DMS153 treated with DMSO at 0.1 percent for 48 hours (cell line): ENCODE measurements at regions not wholly inside any gene's neighbourhood (a gene's known extent, or its start where the extent isn't known, plus 50 kb on each side); places are given as distances from the start of the nearest gene placed in this dataset.

Source experiments
- DNase-seq: peaks from one replicate; lab custom pipeline; 2025; ENCODE audit not compliant: unreplicated experiment; lab: John Stamatoyannopoulos, UW

DNA sequence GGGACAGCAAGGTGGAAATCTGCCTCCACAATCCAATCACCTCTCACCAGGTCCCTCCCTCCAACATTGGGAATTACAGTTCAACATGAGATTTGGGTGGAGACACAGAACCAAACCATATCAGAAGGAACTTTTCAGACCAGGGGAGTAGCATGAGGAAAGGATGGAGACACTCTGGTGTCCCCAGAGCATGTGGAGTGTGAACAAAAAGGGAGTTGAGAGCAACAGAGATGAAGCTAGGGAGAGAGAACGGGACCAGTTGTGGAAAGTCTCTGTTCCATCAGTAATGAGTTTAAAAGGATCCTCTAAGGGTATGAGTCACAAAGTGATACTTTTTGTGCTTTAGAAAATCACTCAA is 382.0 kb downstream of the SFMBT2 start:
- DNase-seq = no peak

DNA sequence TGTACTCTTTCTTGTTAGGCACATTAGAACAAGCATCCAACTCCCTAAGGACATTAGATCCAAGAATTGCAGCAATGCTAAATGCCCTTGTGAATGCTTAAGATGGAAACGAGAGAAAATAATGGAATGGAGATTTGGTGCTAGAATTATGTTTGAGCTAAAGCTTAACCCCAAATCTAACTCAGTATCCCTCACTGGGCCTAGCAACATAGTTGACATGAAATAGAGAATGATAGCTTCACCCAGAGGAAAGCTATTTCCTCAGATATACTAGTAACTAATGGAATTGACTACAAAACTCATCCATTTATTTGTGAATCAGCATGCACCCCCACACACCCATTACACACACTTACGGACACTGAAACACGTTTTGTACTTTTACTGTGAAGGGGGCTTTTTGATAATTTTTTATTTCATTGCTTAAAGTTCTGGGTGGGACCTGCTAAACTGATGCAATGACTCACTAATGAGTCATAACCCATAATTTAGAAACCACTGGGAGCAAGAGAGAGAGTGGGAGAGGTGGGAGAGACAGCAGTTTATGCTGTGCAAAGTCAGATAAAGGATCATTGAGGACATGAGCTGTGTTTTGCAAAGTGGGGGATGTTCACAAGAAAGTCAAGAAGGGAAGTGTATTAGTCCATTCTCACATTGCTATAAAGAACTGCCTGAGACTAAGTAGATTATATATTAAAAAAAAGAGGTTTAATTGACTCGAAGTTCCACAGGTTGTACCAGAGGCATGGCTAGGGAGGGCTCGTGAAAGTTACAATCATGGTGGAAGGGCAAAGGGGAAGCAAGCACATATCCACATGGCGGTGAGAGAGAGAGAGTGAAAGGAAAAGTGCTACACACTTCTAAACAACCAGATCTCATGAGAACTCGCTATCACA is 382.7 kb downstream of the SFMBT2 start:
- no peak for DNase-seq

DNA sequence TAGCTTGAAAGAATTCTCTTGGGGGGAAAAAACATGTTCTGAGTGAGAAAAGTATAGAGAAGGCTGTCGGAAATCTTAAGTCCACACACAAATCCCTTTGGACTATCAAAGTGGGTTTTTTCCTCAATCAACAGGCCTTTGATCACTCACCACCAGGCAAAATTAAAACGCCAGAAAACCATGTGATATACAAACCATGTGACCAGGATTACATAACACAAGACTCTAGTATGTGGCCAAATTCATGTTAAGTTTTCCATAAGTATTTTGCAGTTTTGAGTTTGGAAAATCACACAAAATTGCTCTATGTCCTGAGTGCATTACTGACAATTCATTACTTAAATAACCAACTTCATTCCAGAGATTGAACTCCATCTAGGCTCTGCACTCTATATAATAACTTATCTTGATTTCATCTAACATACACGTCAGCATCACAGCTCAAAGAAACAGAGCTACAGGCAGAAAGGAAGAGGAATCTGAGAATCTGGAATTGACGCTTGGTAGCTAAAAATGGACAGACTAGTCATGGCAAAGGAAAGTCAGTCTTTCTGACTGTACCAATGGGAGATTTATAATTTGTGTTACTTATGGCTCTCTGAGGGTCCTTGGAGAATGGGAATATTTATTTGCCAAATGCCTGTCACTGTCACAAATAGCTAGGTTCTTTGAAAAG is 383.5 kb downstream of the SFMBT2 start:
- no peak for DNase-seq

DNA sequence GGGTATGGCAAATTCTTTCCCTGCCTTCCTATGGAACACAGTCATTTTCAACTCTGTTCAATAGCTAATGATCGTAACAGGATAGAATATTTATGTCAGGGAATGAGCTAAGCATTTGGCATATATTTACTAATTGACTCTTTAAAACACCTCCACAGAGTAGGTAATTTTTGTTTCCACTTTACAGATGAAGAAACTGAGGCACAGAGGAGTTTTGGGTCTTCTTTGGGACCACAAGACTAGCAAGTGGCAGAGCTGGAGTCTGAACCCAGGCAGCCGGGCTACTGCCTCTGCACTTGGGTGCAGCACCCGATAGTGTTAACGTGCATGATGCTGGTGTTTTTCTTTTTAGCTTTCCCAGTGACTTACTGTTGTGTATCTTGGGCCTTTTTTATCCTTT is 384.0 kb downstream of the SFMBT2 start:
- DNase-seq = no peak

DNA sequence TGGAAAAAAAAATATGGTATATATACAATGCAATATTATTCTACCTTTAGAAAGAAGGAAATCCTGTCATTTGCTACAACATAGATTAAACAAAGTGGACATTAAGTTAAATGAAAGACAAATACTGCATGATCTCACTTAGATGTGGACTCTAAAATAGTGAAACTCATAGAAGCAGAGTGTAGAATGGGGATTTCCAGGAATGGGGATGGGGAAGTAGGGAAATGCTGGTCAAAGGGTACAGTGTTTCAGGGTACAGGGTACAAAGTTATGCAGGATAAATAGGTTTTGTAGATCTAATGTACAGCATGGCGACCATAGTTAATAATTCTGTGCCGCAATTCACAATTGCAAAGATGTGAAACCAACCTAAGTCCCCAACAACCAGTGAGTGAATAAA is 385.5 kb downstream of the SFMBT2 start:
- DNase-seq = no peak

DNA sequence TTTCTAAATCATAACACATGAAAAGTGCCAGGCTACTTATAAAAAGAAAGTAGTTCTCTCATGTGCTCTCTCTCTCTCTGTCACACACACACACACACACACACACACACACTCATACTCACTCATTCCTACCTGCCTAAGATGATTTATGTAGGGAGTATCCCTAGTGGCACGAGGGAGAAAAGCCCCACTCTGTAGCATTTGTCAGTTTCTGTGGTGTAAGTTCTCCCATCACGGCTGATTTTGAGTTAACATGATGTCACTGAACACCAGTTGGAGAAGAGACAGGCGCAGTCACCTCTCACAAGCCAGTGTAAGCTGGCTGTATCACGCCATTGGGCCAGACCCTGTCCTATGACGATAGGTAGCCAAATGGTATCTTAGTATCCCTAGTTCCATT is 395.4 kb downstream of the SFMBT2 start:
- no peak for DNase-seq

DNA sequence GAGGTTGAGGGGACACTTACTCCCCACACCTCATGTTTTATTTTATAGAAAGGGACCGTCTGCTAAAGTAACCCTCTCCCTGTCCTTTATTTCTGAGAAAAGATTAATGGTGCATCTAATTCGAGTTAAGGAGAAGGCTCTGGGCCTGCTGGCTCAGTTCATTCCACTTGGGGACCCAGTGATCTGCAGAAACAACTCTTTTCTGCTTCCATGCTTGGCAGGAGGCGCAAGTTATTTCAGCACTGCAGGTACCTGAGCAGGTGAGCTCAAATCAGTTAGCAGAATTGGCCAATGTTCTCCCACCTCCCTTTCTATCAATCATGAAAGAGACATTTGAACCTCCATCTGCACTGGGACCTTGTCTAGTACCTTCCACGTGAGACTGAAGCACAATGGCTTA is 396.1 kb downstream of the SFMBT2 start:
- no peak for DNase-seq

DNA sequence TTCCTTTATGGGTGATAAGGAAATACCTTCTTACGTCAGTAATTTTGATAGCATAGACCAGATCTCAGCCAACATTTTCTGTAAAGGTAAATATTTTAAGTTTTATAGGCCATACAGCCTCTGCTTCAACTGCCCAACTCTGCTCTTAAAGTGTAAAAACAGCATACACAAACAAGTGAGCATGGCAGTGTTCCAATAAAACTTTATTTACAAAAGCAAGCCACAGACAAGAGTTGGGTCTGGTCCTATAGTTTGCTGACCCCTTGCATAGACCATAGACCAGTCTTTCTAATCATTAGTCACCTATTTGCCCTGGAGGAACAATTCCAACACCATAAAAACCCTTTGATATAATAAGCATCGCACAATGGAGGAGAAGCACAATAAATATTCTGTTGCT is 398.8 kb downstream of the SFMBT2 start:
- no peak for DNase-seq

DNA sequence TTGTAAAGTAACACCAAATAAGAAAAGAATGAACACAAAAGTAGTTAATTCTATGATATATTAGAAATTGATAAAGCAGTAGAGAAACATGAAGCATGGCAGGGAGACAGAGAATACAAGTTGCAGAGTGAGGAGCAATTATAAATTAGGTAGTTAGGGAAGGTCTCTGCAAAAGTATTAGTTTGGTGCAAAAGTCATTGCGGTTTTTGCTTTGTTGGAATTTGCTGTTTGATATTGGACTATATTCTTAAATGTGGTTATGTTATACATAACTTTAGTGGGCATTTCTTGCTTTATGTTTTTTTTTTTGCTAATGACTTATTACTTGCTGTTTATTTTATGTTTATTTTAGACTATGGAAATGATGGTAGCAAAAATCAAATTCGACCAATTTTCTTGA is 402.2 kb downstream of the SFMBT2 start:
- no peak for DNase-seq

DNA sequence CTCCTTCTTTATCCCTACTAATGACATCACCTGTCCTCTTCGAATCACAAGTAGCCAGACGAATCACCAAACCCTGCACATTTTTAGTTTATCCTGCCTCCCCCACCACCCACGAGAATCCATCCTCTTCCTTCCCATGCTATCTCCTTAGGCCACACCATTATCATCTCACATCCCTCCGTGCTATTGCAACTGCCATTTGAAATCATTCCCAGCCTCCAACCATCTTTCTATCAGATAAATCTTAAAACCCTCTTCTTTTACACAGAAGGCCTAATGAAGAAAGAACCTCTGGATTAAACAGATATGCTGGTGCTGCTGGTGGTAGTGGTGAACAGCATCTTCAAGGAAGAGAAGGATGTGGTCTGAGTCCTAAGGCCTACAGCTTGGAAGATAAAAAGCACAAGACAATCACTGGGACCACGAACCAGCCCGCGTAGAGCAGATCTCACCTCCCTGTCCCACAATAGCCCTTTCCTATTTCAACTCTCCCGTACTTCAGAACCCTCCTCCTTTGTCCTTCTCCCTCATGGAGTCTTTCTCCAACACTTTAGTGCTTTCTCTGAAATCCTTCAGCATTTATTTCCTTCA is 403.1 kb downstream of the SFMBT2 start:
- no peak for DNase-seq

DNA sequence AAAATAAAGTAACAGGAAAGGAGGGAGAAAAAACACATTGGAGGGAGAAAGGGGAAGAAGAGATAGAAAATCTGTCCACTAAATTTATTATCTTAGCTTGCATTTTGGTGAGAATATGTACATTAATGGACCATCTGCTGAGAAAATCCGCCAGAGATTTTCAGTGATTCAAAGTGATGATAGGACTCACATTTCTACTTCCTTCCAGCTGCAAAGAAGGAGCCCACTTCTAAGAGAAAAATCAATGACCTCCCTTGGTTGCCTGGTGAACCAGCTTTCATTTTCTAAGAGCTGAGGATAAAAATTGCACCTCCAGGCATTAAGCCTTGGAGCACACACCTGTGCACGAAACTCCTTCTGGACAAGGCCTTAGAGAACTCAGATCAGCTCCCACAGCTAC is 404.3 kb downstream of the SFMBT2 start:
- no peak for DNase-seq

DNA sequence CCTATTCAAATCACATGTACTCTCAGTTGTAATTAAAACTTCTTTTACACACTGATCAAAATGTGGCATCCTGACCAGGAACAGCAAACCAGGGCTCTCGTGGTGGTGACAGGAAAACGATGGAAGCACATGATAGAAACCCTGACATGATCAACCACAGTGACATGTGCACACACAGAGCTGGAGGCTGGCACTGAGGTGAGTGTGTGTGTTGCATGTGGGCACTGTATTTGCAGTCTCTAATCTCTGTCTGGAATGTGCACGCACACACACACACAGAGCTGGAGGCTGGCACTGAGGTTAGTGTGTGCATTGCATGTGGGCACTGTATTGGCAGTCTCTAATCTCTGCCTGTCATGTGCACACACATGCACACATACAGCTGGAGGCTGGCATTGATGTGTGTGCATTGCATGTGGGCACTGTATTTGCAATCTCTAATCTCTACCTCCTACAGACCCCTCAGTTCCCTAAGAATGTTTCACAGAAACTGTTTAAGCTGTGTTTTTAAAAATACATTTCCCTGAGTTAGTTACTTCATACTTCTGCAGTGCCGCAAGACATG is 406.9 kb downstream of the SFMBT2 start:
- DNase-seq = no peak

DNA sequence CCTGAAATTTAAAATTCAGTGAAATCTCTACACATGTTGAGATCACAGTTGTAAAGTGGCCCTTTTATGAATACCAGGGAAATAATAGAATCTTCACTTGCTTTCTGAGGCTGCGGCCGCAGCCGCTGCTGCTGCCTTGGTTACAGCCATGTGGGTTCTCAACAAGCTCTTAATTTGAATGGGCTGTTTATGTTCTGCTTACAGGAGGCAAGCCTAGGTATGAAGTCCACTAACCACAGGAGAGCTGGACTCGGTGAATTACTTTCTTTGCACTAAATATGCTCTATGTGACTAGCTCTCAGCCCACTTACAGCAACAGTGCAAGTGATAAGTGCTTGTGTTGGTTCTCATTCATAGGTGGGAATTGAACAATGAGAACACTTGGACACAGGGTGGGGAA is 410.8 kb downstream of the SFMBT2 start:
- DNase-seq = no peak

DNA sequence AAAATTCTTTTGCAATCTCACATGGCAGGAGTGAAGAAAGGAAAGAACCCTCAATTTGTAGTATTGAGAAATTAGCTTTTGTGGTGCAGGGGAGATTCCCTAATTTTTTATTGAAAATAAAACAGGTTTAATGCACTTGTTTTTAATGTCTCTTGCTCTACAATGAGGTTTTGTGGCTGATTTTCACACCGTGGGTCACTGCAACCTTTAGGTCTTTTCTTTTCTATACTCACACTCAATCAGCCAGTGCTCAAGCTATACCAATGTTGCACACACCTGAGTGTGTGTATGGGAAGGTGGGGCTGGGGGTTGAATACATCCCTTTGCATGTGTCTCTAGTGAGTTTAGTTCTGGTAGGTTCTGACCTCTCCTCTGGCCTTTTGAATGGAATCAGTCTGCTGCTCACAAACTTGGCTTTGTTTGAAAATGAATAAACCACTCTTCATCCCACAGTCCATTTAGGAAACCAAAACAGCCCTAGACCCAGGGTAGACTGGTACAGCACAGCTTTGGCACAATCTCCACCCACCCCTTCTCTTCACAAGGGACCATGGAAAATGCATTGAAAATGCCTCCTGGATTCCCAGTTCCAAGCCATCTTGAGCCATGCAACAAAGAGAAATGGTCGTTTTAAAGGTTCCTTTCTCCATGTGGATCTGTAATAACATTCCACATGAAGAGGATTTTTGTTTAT is 411.5 kb downstream of the SFMBT2 start:
- no peak for DNase-seq

DNA sequence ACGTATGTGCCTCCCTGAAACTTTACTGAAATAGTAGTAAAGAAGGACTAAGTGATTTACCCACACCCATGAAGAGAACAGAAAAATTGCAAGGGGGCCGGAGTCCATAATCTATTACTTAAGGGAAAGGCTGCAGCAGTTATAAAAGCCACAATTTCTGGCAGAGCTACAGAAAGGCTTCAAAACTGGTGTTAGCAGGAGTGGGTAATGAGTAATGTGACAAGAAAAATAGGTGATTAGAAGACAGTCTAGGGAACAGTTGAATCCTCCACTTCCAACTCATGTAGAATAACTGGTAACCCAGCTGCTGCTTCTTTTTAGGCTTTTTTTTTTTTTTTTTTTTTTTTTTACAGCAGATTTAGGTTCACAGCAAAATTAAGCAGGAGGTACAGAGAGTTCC is 413.3 kb downstream of the SFMBT2 start:
- DNase-seq = no peak

DNA sequence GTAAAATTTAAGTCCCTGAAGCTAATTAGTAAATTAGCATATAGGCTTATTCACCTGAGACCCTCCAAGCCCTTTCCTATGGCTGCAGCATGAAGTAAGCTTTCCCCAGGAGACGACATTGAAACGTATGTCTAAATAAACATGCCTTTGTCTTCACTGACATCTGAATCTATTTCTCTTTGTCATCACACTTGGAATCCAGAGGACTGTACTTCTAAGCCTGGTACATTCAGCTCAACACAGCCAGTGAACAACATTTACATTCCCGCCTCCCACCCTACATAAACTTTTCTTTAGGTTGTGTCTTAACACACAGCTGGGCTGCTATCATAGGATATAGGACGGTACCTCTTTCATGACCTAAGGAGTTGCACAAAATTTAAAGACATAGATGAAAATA is 414.4 kb downstream of the SFMBT2 start:
- DNase-seq = no peak

DNA sequence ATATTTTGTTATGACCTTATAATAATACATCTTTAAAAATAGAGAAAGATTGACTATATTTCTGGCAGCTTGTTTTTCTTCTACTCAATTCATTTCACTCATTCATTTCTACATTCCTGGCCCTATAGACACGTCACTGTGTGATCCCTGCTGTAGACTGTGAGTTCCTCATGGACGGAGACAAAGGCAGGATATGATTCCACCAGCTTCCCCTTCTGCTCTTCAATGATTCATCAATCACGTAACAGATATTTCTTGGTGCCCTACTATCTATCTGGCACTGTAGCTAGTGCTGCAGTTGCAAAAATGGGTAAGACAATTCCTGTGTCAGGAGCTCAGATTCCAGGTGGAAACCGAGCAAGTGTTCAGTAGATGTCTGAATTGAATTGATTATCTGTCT is 415.0 kb downstream of the SFMBT2 start:
- no peak for DNase-seq

DNA sequence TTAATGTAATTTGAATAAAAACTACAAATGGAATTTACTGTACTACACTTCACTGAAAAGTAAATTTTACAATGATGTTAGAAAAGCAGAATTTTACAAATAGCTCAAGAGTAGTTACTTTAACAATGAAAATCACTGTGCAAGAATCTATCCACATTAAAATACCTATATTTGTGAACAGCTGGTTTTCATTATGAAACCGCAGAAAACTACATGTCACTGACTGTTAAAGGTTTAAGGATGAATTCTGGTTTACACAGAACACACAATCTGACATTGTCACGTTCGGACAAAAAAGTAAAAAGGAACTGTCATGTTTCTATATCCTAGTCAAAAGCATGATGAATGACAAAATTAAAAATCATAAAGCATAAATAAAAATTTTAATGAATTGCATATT is 415.3 kb upstream of the PRKCQ start:
- DNase-seq = no peak

DNA sequence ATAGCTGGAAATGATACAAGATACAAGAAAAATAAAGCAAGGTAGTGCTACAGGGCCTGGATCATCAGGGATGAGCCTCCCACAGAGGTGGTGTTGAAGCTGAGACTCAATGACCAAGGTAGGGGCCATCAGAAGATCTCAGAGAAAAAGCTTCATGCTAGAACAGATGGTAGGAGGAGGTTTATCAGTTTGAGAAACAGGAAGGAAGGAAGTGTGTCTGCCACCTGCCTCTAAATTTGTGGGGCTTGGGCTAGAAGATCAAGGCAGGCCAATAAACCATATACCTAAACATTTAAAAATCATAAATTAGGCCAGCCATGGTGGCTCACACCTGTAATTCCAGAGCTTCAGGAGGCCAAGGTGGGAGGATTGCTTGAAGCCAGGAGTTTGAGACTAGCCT is 410.8 kb upstream of the PRKCQ start:
- DNase-seq = no peak

DNA sequence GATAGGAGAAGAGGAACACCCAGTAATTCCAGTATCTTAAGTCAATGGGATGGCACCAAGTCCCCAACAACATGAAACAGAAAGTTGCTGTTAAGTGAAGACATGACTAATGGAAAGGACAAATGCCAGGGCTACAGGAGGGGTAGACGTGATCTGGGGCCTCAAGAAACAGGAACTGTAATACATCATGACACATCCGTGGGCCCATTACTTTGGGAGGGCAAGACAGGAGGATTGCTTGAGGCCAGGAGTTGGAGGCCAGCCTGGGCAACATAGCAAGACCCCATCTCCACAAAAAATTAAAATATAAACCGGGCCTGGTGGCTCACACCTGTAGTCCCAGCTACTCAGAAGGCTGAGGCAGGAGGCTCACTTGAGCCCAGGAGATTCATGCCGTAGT is 408.6 kb upstream of the PRKCQ start:
- no peak for DNase-seq

DNA sequence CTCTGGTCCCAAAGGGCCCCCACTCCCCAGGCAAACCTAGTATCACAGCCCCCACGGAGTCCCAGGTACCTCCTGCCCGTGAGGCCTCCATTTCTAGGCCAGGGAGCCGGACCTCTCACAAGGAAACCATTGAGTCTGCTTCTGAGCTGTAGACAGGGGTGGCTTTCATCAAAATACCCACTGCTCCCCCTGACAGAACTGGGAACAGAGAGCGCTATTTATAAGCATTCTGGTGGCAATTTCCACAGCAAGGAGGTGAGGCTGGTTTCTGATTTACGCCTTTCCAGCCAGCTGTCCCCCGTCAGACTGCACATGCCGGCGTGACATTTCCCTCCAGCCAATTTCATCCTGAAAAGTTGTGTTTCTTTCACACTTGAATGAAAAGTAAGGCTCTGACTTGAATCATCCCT is 407.5 kb upstream of the PRKCQ start:
- no peak for DNase-seq
